Neural crest cell (in vitro differentiated cells): ENCODE measurements at regions not wholly inside any gene's neighbourhood (a gene's known extent, or its start where the extent isn't known, plus 50 kb on each side); places are given as distances from the start of the nearest gene placed in this dataset.

ENCODE experiments used
- DNase-seq: peaks from one replicate; pipeline ENCODE4 v3.0.0; 2021; ENCODE audit warnings: low read depth, mixed read lengths, low spot score
- H3K27ac Mint-ChIP-seq: one replicate; pipeline ENCODE4 v1.8.0; 2021; ENCODE audit warnings: mild to moderate bottlenecking, mixed read lengths; ENCODE audit not compliant: unreplicated experiment
- H3K27me3 Mint-ChIP-seq: 2 replicates; pipeline ENCODE4 v1.8.0; 2021; ENCODE audit warnings: low read depth, mild to moderate bottlenecking, mixed read lengths
- H3K36me3 Mint-ChIP-seq: 2 replicates; pipeline ENCODE4 v1.8.0; 2021; ENCODE audit warnings: low read depth, mild to moderate bottlenecking, mixed read lengths
- H3K4me1 Mint-ChIP-seq: 2 replicates; pipeline ENCODE4 v1.8.0; 2021; ENCODE audit warnings: mixed read lengths
- H3K4me3 Mint-ChIP-seq: one replicate; pipeline ENCODE4 v1.8.0; 2021; ENCODE audit warnings: mild to moderate bottlenecking, mixed read lengths
- H3K9me3 Mint-ChIP-seq: 2 replicates; pipeline ENCODE4 v1.8.0; 2021; ENCODE audit warnings: mixed read lengths
- TF ChIP-seq, protein P1 (sequence below): fragments of 200-600 bp; sonication (generic); conservative IDR thresholded peaks from 2 replicates; pipeline ENCODE4 v1.5.0; 2021; ENCODE audit warnings: antibody characterized with exemption, mild to moderate bottlenecking

DNA sequence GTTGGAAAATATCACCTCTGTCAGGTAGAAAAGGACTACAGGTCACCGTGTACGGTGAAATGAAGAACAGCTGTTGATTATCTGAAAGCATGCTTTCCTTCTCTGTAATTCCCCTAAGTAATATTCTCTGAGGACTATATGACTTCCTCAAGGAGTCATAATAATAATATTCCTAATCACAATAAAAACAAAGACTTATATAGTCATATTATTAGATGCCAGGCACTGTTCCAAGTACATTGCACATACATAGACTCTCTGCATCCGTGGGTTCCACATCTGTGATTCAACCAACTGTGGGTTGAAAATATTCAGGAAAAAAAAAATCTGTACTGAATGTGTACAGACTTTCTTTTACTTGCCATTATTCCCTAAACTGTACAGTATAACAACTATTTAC lies 512.4 kb upstream of the ID2 start:
- Mint-ChIP-seq H3K36me3 (no peaks in the 10 kb centered on the region), H3K4me1 (peaks cover 8% of the 10 kb centered on the region), H3K9me3 (no peaks in the 10 kb centered on the region), H3K4me3 (no peak overlapping the region), H3K27me3 (no peaks in the 10 kb centered on the region), H3K27ac (no peak overlapping the region)
- TF ChIP-seq, protein P1, sequence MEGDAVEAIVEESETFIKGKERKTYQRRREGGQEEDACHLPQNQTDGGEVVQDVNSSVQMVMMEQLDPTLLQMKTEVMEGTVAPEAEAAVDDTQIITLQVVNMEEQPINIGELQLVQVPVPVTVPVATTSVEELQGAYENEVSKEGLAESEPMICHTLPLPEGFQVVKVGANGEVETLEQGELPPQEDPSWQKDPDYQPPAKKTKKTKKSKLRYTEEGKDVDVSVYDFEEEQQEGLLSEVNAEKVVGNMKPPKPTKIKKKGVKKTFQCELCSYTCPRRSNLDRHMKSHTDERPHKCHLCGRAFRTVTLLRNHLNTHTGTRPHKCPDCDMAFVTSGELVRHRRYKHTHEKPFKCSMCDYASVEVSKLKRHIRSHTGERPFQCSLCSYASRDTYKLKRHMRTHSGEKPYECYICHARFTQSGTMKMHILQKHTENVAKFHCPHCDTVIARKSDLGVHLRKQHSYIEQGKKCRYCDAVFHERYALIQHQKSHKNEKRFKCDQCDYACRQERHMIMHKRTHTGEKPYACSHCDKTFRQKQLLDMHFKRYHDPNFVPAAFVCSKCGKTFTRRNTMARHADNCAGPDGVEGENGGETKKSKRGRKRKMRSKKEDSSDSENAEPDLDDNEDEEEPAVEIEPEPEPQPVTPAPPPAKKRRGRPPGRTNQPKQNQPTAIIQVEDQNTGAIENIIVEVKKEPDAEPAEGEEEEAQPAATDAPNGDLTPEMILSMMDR = no peak
- no peak for DNase-seq

DNA sequence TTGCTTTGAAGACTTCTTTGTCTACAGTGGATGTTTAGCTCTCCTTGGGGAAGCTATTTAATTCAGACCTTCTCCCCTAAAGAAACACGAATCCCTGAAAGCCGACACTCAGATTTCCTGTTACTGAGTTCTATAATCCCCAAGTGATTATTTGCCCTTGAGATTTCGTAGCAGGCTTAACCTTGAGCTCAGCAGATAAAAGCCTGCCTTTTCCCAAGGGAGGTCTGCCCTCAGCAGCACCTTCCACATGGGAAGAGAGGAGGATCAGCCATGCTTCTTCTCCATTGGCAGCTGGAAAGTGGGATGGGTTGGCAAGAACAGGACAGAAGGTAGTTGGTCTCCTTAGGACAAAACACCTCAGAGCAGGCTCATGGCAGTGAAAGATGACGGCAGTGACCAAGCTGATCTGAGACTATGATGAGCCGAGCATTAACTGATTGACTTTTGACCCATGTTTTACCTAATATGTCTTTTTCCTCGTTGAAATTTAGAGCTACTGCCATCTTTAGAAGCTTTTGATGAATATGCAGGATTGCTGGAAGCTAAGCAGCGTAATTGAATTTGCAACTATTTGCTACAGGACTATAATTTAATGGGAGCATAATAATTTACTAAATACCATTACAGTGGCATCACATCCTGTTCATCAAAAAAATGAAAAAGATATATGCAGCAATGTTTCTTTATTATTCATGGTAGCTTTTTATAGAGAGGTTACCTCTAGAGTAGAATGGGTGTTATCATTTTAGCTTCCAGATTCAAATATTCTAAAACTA lies 511.1 kb upstream of the ID2 start:
- Mint-ChIP-seq H3K4me3 (no peak overlapping the region), H3K36me3 (peaks cover 5% of the 10 kb centered on the region), H3K27ac (no peak overlapping the region), H3K9me3 (peaks cover 2% of the 10 kb centered on the region), H3K27me3 (no peaks in the 10 kb centered on the region), H3K4me1 (peaks cover 7% of the 10 kb centered on the region)
- TF ChIP-seq, protein P1 = no peak
- DNase-seq = no peak

DNA sequence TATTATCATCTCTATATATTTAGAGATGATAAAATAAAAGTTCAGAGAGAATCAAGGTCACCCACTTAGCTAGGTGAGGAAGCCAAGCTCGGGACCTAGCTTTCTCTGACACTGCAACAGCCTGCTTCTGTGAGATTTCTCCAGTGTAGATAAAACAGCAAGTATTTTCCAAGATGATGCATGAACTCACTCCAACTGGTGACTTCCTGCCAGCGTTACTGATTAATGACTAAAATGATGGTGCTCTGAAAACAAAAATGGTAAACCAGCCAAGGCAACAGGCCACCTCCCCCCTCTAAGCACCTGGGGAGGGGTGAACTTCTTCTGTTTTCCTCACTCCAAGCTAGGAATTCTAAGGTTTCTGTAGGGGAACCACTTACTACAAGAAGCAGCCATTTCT lies 510.2 kb upstream of the ID2 start:
- H3K4me1 Mint-ChIP-seq = peaks cover 4% of the 10 kb centered on the region
- peaks cover 2% of the 10 kb centered on the region for H3K9me3 Mint-ChIP-seq
- no peaks in the 10 kb centered on the region for H3K27me3 Mint-ChIP-seq
- no peak overlapping the region for H3K27ac Mint-ChIP-seq
- H3K4me3 Mint-ChIP-seq = no peak overlapping the region
- H3K36me3 Mint-ChIP-seq = peaks cover 5% of the 10 kb centered on the region
- no peak for DNase-seq
- TF ChIP-seq, protein P1 = no peak

DNA sequence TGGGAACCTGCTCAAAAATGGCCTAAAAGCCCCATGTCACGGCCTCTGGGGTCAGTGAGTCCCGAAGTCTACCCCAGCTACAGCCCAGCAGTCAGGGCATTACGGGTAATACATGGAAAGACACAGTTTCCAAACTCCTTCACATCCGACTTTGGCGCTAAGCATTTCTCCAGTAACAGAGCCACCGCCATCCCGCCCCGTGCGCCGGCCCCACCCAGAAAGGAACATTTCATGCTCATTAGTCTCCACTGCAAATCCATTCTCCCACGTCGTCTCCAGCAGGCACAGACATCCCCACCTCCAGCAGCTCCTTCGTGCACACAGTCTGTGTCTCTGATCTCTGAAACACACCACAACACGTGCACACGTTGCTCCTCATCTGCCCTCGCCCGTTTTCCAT lies 509.2 kb upstream of the ID2 start:
- Mint-ChIP-seq H3K27me3 (no peaks in the 10 kb centered on the region), H3K4me3 (no peak overlapping the region), H3K4me1 (peaks cover 4% of the 10 kb centered on the region), H3K36me3 (peaks cover 5% of the 10 kb centered on the region), H3K27ac (peak overlapping the region; percentile 93), H3K9me3 (peaks cover 2% of the 10 kb centered on the region)
- TF ChIP-seq, protein P1 = no peak
- no peak for DNase-seq

GRCh38 chr2:8174641-8175257 lies 507.1 kb upstream of the ID2 start:
- H3K4me1 Mint-ChIP-seq = peaks cover 4% of the 10 kb centered on the region
- H3K27ac Mint-ChIP-seq = no peak overlapping the region
- DNase-seq = no peak
- peaks cover 2% of the 10 kb centered on the region for H3K9me3 Mint-ChIP-seq
- TF ChIP-seq, protein P1 = no peak
- H3K36me3 Mint-ChIP-seq = peaks cover 5% of the 10 kb centered on the region
- no peaks in the 10 kb centered on the region for H3K27me3 Mint-ChIP-seq
- no peak overlapping the region for H3K4me3 Mint-ChIP-seq
